Muscle of leg (tissue), 3 donors: ENCODE measurements at regions not wholly inside any gene's neighbourhood (a gene's known extent, or its start where the extent isn't known, plus 50 kb on each side); places are given as distances from the start of the nearest gene placed in this dataset.

Experiments
- DNase-seq: peaks from one replicate; pipeline ENCODE4 v3.0.0; 2013
- H3K27ac ChIP-seq: one replicate; pipeline ENCODE4 v1.5.1; 2013; ENCODE audit warnings: mild to moderate bottlenecking, low read length, control low read depth
- H3K27me3 ChIP-seq: one replicate; pipeline ENCODE4 v1.6.1; 2013; ENCODE audit warnings: low read length; ENCODE audit not compliant: control insufficient read depth, insufficient read depth
- H3K36me3 ChIP-seq: one replicate; pipeline ENCODE4 v1.6.1; 2013; ENCODE audit warnings: low read length; ENCODE audit not compliant: control insufficient read depth, insufficient read depth
- H3K4me1 ChIP-seq: one replicate; pipeline ENCODE4 v1.6.1; 2013; ENCODE audit warnings: low read length; ENCODE audit not compliant: control insufficient read depth, insufficient read depth
- H3K4me3 ChIP-seq: one replicate; pipeline ENCODE4 v1.5.1; 2013; ENCODE audit warnings: low read length, control low read depth
- H3K9me3 ChIP-seq: replicated peaks from 2 replicates; pipeline ENCODE4 v1.6.1; 2013; ENCODE audit warnings: low read depth, low read length; ENCODE audit not compliant: control insufficient read depth
- WGBS: methylation state at CpG from one replicate; pipeline ENCODE4 v1.1.5; 2013; ENCODE audit warnings: missing lambda C conversion rate; ENCODE audit not compliant: insufficient coverage; 5-methylcytosine and 5-hydroxymethylcytosine counted together

DNA sequence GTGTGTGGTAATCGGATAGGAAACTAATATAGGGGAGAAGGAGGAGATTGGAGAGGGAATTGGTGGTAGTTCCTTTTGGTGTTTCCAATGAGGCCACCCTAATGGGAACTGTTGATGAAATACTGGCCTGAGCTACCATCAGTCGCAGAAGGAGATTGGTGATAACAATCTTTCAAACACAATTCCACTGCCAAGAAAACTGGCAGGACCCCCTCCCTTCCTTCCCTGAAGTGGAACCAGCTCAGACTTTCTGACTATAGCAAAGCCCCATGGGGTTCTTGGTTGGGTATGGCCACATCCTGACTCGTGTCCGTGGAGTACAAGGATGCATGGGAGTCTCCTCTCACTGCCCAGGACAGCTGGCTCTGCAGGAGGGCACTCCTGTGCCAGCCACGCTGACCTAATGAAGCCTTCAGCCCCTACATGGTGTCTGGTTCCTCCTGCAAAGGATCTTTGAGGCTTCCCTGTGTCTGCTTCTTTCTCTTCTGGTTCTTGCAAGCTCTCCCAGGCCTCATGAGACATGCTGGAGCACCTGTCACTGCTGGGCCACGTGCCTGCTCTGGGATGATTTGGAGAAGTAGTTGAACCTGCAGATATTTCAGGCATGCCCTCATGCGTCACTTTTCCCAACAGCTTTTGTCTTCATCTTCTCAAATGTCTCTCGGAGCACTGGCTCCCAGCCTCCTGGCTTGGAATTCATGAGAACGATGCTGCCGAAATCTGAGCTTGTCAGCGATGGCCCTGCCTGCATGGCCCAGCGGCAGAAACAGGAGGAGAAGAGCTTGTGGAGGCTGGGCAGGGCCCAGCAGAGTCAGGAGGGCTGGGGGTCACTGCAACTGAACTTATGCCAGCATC, 90.0 kb upstream of the ADPGK start:
- no peak overlapping the region for H3K4me3 ChIP-seq
- 36% methylated on average over 8 of the region's 12 CpGs for WGBS
- no peaks in the 10 kb centered on the region for H3K9me3 ChIP-seq
- peak overlapping the region; percentile 72 for H3K27ac ChIP-seq
- H3K27me3 ChIP-seq, result no peaks in the 10 kb centered on the region
- no peaks in the 10 kb centered on the region for H3K36me3 ChIP-seq
- H3K4me1 ChIP-seq, result peaks cover 28% of the 10 kb centered on the region
- peak; percentile 92 for DNase-seq

DNA sequence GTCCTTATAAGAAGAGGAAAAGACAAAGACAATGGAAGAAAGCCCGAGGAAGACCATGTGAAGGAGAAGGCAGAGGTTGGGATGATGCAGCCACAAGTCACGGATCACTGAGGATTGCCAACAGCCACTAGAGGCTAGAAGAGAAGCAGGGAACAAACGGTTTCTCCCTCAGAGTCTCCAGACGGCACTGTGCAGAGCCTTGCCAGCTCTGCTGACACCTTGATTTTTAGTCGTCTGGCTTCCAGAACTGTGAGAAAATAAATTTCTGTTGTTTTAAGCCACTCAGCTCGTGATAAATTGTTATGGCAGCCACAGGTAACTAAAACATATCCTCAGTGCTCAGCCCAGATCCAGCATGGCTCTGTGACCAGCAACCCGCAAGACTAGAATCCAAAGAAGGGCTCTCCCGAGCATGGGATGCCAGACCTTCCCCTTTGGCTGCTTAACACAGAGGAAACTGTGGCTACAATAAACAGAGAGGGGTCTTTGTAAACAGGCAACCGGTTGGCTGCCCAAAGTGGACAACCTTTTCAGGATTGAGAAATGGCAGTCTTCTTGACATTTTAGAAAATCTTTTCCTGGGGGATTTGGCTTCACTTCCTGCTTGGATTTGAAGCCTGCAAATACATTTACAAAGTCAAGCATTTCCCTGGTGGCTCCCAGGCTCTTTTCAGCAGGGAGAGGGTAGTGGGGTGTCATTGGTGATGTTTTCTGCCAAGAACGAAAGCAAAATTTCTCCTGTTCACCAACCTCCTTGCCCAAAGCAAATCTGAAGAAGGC, 88.7 kb upstream of the ADPGK start:
- 52% methylated on average over 8 of the region's 10 CpGs for WGBS
- no peaks in the 10 kb centered on the region for H3K9me3 ChIP-seq
- H3K27ac ChIP-seq, result no peak overlapping the region

DNA sequence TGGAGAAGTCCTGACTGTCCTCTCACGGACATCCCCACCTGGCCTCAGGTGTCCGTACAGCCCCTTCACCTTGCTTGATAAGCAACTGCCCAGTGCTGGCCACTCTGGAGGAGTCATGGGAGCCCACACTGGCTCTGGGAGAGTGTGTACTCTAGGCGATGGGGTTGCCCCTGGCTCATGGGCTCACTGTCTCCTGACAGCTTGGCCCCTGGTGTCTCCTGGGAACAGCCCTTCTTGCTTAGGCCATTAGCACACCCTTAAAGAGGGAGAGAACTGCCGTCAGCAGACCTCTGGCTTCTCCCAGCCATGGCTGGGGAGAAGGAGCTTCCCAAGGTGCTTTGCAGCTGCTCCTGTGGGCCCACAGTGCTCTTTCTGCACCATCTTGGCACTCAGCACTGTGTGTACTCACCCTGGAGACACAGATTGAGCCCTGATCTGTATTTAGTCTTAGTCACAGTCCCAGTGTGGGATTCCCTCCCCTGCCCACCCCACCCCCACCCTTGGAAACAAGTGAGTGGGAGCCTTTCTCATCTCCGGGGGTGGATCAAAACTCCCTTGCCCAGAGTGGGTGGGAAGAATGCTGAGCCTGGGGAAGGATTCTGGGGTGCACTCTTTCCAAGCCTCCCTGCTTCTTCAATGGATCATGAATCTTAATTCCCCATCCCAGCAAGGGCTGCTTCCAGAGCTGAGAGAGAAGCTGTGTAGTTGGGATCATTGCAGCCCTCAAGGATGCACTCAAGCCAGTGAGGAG, 83.5 kb upstream of the ADPGK start:
- DNase-seq, result no peak
- no peaks in the 10 kb centered on the region for H3K27me3 ChIP-seq
- H3K4me1 ChIP-seq, result peaks cover 9% of the 10 kb centered on the region
- H3K4me3 ChIP-seq, result no peak overlapping the region
- H3K27ac ChIP-seq, result no peak overlapping the region
- H3K9me3 ChIP-seq, result no peaks in the 10 kb centered on the region
- H3K36me3 ChIP-seq, result no peaks in the 10 kb centered on the region
- 90% methylated on average over 2 of the region's 5 CpGs for WGBS

More for the DNA sequence above, 88.7 kb upstream of the ADPGK start:
- no peak overlapping the region for H3K4me3 ChIP-seq
- H3K36me3 ChIP-seq, result no peaks in the 10 kb centered on the region
- DNase-seq, result no peak
- no peaks in the 10 kb centered on the region for H3K27me3 ChIP-seq
- peaks cover 28% of the 10 kb centered on the region for H3K4me1 ChIP-seq

DNA sequence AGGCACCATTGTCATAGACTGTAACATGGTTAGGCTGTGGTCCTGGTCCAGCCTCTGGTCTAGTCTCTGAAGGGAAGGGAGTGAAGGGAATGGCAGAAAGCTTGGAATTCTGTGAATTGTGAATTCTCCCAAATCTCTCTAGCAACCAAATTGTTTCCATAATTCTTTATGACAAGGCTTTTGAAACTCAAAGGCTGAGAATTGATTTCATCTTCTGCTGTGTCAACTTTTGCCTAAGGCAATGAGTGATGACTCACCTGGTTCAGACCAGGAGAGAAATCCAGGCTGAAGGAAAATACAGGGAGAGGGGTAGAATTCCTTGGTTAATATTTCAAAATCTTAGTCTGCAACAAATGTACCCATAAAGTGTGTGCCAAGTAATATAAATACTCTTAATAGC, 82.6 kb upstream of the ADPGK start:
- H3K27me3 ChIP-seq, result no peaks in the 10 kb centered on the region
- H3K4me3 ChIP-seq, result no peak overlapping the region
- no peak for DNase-seq
- H3K4me1 ChIP-seq, result peaks cover 5% of the 10 kb centered on the region
- H3K36me3 ChIP-seq, result no peaks in the 10 kb centered on the region
- H3K27ac ChIP-seq, result no peak overlapping the region
- H3K9me3 ChIP-seq, result no peaks in the 10 kb centered on the region

DNA sequence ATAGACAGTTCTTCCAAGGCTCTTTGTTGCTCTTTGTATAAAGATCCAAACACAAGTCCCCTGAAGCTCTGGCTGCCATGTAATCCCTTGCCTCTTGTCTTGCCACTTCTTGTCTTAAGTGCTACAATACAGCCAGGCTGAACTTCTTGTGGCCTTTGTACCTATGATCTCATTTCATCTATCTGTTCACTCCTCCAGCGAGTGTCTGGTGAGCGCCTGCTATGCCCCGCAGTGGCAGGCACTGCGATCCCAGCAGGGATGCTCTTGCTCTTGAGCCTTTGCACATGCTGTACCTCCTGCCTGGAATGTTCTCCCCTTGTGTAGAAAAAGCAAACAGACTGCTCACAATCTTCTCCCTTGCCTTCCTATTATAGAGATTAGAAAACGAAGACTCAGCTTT, 81.9 kb upstream of the ADPGK start:
- no peaks in the 10 kb centered on the region for H3K36me3 ChIP-seq
- peaks cover 5% of the 10 kb centered on the region for H3K4me1 ChIP-seq
- no peak for DNase-seq
- no peak overlapping the region for H3K27ac ChIP-seq
- no peaks in the 10 kb centered on the region for H3K9me3 ChIP-seq
- H3K4me3 ChIP-seq, result no peak overlapping the region
- WGBS, result 75% methylated on average over 4 of the region's 5 CpGs
- H3K27me3 ChIP-seq, result no peaks in the 10 kb centered on the region

DNA sequence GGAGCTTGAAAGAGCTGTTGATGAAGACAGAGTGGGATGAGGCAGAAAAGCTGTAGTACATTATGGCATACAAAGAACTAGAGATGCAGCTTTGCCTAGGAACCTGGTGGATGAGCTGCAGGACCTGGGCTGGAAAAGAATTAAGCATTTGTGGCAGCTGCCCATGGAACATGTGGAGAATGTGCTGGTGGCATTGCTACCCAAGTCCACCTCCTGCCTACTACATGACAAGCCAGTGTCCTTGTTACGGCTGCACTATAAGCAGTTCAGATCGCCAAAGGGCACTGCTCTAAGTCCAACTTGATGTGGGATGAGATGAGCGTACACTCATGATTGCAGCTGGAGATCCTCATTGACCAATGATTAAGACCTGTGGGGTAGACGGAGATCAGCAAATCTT, 81.1 kb upstream of the ADPGK start:
- Histone ChIP-seq H3K36me3 (no peaks in the 10 kb centered on the region), H3K9me3 (no peaks in the 10 kb centered on the region), H3K27me3 (no peaks in the 10 kb centered on the region), H3K27ac (no peak overlapping the region), H3K4me3 (no peak overlapping the region), H3K4me1 (peaks cover 5% of the 10 kb centered on the region)
- no peak for DNase-seq
- WGBS, result 93% methylated on average over 3 of the region's 4 CpGs

DNA sequence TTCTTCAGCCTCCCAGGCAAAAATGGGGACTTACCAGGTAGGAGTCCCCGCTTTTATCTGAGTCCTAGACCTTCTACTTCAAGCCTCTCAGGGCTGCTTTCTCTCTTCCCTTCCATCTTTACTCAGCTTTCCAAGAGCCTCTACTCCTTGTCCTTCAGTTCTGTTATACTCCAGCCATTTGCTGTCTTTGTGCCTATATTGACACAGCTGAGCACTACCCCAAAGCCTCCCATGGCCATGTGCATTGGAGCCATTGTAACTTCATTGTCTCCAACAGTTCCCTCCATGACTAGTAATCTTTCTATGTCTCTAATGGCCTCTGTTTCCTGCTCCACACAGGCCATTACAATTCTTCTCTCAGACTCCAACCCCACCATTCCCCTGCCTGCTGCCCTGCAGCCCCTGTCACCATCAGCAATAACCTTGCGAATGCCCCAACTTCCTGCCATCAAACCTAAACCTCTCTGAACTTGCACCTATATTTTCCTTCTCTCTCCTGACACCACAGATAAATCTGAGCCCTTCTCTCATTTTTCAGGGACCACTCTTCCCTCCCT, 77.9 kb upstream of the ADPGK start:
- H3K4me3 ChIP-seq, result no peak overlapping the region
- H3K36me3 ChIP-seq, result no peaks in the 10 kb centered on the region
- no peak for DNase-seq
- H3K9me3 ChIP-seq, result no peaks in the 10 kb centered on the region
- peaks cover 11% of the 10 kb centered on the region for H3K4me1 ChIP-seq
- no peak overlapping the region for H3K27ac ChIP-seq
- WGBS, result 96% methylated on average over 2 of the region's 2 CpGs
- no peaks in the 10 kb centered on the region for H3K27me3 ChIP-seq

DNA sequence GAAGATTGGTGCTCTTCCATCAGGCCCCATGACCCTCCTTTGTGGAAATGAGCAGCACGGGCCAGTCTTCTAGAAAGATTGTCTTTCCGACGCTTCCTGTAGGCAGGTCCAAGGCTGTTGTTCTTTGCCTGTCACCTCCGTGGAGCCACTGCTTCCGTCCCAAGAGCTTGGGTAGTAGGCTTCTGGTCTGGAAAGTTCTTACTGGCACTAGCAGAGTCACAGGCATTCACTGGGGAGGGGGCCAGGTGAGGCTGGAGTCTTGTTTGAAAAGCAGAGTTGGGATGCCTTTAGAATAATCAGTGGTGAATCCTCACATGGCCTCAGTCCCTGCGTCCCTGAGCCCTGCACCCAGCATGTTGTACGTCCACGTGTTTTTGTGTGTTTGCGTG, 76.2 kb upstream of the ADPGK start:
- no peak overlapping the region for H3K4me3 ChIP-seq
- H3K27ac ChIP-seq, result no peak overlapping the region
- H3K4me1 ChIP-seq, result peaks cover 11% of the 10 kb centered on the region
- no peaks in the 10 kb centered on the region for H3K36me3 ChIP-seq
- DNase-seq, result no peak
- 83% methylated on average over 5 of the region's 9 CpGs for WGBS
- H3K27me3 ChIP-seq, result no peaks in the 10 kb centered on the region
- no peaks in the 10 kb centered on the region for H3K9me3 ChIP-seq

DNA sequence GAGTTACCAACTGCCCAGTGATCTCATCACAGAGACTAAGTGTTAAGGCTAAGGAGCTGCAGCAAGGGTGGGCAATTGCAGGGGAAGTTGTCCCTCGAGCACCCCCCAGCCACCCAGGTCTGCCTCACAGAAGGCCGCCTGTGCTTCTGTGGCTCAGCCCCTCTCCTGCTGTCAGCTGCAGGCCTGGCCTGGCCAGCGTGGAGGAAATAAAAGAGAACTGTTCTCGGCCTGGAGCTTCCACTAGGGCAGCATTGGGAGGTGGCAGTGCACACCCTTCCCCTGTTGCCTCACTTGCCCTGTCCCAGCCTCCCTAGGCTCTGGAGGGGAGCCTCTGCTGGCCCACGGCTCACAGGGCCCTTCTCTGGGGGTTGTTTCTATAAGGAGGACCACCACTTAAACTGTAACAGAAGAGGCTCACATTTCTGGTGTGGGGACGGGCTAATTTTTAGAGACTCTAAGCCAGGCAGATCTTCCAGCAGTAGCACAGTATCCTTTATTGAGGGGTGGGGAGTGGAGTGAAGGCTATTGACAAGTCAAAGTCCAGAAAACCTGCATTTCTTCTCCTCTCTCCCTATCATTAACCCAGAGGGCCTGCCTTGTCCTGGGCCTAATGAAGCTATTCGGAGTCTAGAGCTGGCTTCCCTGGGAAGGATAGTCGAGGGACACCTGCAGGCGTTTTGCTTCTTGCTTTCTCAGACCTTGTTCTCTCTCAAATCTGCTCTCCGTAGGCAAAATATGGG, 75.6 kb upstream of the ADPGK start:
- H3K36me3 ChIP-seq, result no peaks in the 10 kb centered on the region
- no peaks in the 10 kb centered on the region for H3K27me3 ChIP-seq
- WGBS, result 56% methylated on average over 6 of the region's 10 CpGs
- H3K9me3 ChIP-seq, result no peaks in the 10 kb centered on the region
- DNase-seq, result peak; percentile 49
- H3K4me1 ChIP-seq, result peaks cover 11% of the 10 kb centered on the region
- H3K27ac ChIP-seq, result no peak overlapping the region
- H3K4me3 ChIP-seq, result no peak overlapping the region
